ENCODE measurements at regions not wholly inside any gene's neighbourhood (a gene's known extent, or its start where the extent isn't known, plus 50 kb on each side); places are given as distances from the start of the nearest gene placed in this dataset.

- TF ChIP-seq CTCF (conservative IDR thresholded peaks at IDR 0.05 in 1 of 2, IDR thresholded peaks at IDR 0.05 in 1 of 2; ENCODE audit: low read depth in 1 of 2, low read length in 2 of 2) (no peak), EZH2 (IDR thresholded peaks at IDR 0.05; ENCODE audit: low read length, missing control alignments) (no peak)
These were observed 250.9 kb downstream of the NR2F2 start for GRCh38 chr15:96581371-96581770.

Data from fibroblast of lung (primary cell).